ENCODE measurements at regions not wholly inside any gene's neighbourhood (a gene's known extent, or its start where the extent isn't known, plus 50 kb on each side); places are given as distances from the start of the nearest gene placed in this dataset.

DNA sequence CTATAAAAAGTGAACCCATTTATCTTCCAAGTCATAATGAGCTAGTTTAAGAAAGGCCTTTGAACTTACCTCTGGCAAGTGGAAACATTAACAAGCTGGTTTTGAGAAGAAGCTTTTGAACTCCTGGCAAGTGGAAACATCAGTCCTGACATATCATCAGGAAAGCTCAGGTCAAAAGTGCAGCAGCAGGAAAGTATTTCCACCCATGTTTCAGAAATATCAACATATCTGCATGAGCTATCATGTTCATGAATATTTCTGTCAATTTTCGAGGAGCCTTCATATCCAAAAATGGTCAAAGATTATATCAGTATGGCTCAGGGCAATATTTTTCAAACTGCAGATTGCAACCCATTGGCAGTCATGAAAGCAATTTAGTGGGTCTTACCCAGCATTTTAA, 133.9 kb downstream of the PLK2 start:
- DNase-seq (ENCODE audit: low spot score) (no peak), ATAC-seq (ENCODE audit: insufficient number of reproducible peaks, low FRiP score, low read depth) (no peak)
- H3K36me3 ChIP-seq: no peaks in the 10 kb centered on the region
- no peaks in the 10 kb centered on the region for H3K4me1 ChIP-seq (ENCODE audit: control insufficient read depth in 1 of 2, low read depth in 2 of 2)
- H3K4me3 ChIP-seq: no peak overlapping the region
- H3K27ac ChIP-seq: no peak overlapping the region
- no peaks in the 10 kb centered on the region for H3K9me3 ChIP-seq
- TF ChIP-seq CTCF (IDR thresholded peaks at IDR 0.05): no peak
- no peaks in the 10 kb centered on the region for H3K27me3 ChIP-seq (replicated peaks; ENCODE audit: insufficient read depth)

- DNase-seq (ENCODE audit: low spot score) (no peak), ATAC-seq (ENCODE audit: insufficient number of reproducible peaks, low FRiP score, low read depth) (no peak)
- Histone ChIP-seq H3K36me3 (no peaks in the 10 kb centered on the region), H3K9me3 (no peaks in the 10 kb centered on the region), H3K4me1 (ENCODE audit: control insufficient read depth in 1 of 2, low read depth in 2 of 2) (no peaks in the 10 kb centered on the region), H3K27me3 (replicated peaks; ENCODE audit: insufficient read depth) (no peaks in the 10 kb centered on the region), H3K4me3 (no peak overlapping the region), H3K27ac (no peak overlapping the region)
- TF ChIP-seq CTCF (IDR thresholded peaks at IDR 0.05): no peak
These were observed 137.4 kb downstream of the PLK2 start for GRCh38 chr5:58322453-58322852.

- no peak for ATAC-seq (ENCODE audit: insufficient number of reproducible peaks, low FRiP score, low read depth)
- Histone ChIP-seq H3K9me3 (no peaks in the 10 kb centered on the region), H3K27ac (no peak overlapping the region), H3K4me3 (no peak overlapping the region), H3K36me3 (no peaks in the 10 kb centered on the region), H3K4me1 (ENCODE audit: control insufficient read depth in 1 of 2, low read depth in 2 of 2) (no peaks in the 10 kb centered on the region), H3K27me3 (replicated peaks; ENCODE audit: insufficient read depth) (no peaks in the 10 kb centered on the region)
- no peak for DNase-seq (ENCODE audit: low spot score)
- no peak for TF ChIP-seq CTCF (IDR thresholded peaks at IDR 0.05)
These were observed 141.4 kb downstream of the PLK2 start for GRCh38 chr5:58318468-58318867.

GRCh38 chr5:58317808-58318207, 142.1 kb downstream of the PLK2 start:
- no peaks in the 10 kb centered on the region for H3K4me1 ChIP-seq (ENCODE audit: control insufficient read depth in 1 of 2, low read depth in 2 of 2)
- no peak overlapping the region for H3K4me3 ChIP-seq
- DNase-seq (ENCODE audit: low spot score) (no peak), ATAC-seq (ENCODE audit: insufficient number of reproducible peaks, low FRiP score, low read depth) (no peak)
- H3K27me3 ChIP-seq (replicated peaks; ENCODE audit: insufficient read depth): no peaks in the 10 kb centered on the region
- H3K36me3 ChIP-seq: no peaks in the 10 kb centered on the region
- TF ChIP-seq CTCF (IDR thresholded peaks at IDR 0.05): no peak
- no peak overlapping the region for H3K27ac ChIP-seq
- no peaks in the 10 kb centered on the region for H3K9me3 ChIP-seq

DNA sequence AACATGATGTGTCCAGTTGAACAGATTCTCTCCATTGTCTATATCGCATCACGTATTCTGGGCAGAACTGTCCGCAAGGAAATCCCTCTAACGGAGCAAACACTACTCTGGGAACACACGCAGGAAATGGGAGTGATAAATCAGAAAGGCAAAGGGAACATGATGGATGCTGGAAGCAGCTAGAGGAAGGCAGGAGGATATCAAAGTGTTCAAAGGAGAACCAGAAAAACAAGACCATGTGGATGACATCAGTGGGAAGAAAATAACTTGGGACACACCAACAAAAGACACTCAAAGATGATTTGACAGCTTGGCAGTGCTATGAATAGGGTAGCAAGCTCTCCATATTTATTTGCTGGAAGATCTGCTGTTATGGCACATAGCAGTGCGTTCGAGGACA, 142.9 kb downstream of the PLK2 start:
- no peak overlapping the region for H3K27ac ChIP-seq
- no peak overlapping the region for H3K4me3 ChIP-seq
- no peaks in the 10 kb centered on the region for H3K4me1 ChIP-seq (ENCODE audit: control insufficient read depth in 1 of 2, low read depth in 2 of 2)
- no peaks in the 10 kb centered on the region for H3K27me3 ChIP-seq (replicated peaks; ENCODE audit: insufficient read depth)
- no peak for TF ChIP-seq CTCF (IDR thresholded peaks at IDR 0.05)
- no peak for DNase-seq (ENCODE audit: low spot score)
- no peak for ATAC-seq (ENCODE audit: insufficient number of reproducible peaks, low FRiP score, low read depth)
- no peaks in the 10 kb centered on the region for H3K36me3 ChIP-seq
- H3K9me3 ChIP-seq: no peaks in the 10 kb centered on the region
